HFFc6 (cell line): ENCODE measurements at regions not wholly inside any gene's neighbourhood (a gene's known extent, or its start where the extent isn't known, plus 50 kb on each side); places are given as distances from the start of the nearest gene placed in this dataset.

Experiments used
- DNase-seq: peaks from one replicate; pipeline ENCODE4 v3.0.0-alpha.2; 2018
- H3K27ac Mint-ChIP-seq: 2 replicates; pipeline ENCODE4 v1.8.0; 2020; ENCODE audit warnings: mild to moderate bottlenecking, mixed read lengths
- H3K27me3 Mint-ChIP-seq: 2 replicates; pipeline ENCODE4 v1.8.0; 2021; ENCODE audit warnings: mild to moderate bottlenecking, moderate library complexity, mixed read lengths; ENCODE audit not compliant: insufficient read depth
- H3K36me3 Mint-ChIP-seq: 2 replicates; pipeline ENCODE4 v1.8.0; 2021; ENCODE audit warnings: low read depth, mixed read lengths
- H3K4me1 Mint-ChIP-seq: 2 replicates; pipeline ENCODE4 v1.8.0; 2020; ENCODE audit warnings: low read depth, mixed read lengths
- H3K4me3 Mint-ChIP-seq: 2 replicates; pipeline ENCODE4 v1.8.0; 2020; ENCODE audit warnings: mild to moderate bottlenecking, moderate library complexity, mixed read lengths
- H3K9me3 Mint-ChIP-seq: 2 replicates; pipeline ENCODE4 v1.8.0; 2020; ENCODE audit warnings: mild to moderate bottlenecking, mixed read lengths
- CTCF ChIP-seq: fragments of 200-600 bp; sonication (generic); IDR thresholded peaks from 2 replicates; pipeline ENCODE4 v1.5.0; 2021; ENCODE audit warnings: antibody characterized with exemption, mild to moderate bottlenecking

- no peaks in the 10 kb centered on the region for H3K36me3 Mint-ChIP-seq
- no peak for DNase-seq
- H3K9me3 Mint-ChIP-seq = peaks cover 10% of the 10 kb centered on the region
- H3K27me3 Mint-ChIP-seq = no peaks in the 10 kb centered on the region; the same call in 1 of the 2 replicates
- TF ChIP-seq CTCF = no peak
- no peaks in the 10 kb centered on the region for H3K4me1 Mint-ChIP-seq
- H3K4me3 Mint-ChIP-seq = no peak overlapping the region
- H3K27ac Mint-ChIP-seq = no peak overlapping the region
Measured at GRCh38 chr3:181615666-181616065, 96.1 kb upstream of the SOX2 start.

GRCh38 chr3:181614878-181615277 lies 96.8 kb upstream of the SOX2 start:
- H3K4me1 Mint-ChIP-seq = no peaks in the 10 kb centered on the region
- DNase-seq = no peak
- no peak overlapping the region for H3K27ac Mint-ChIP-seq
- H3K9me3 Mint-ChIP-seq = peaks cover 10% of the 10 kb centered on the region; the same call in 1 of the 2 replicates
- TF ChIP-seq CTCF = no peak
- no peak overlapping the region for H3K4me3 Mint-ChIP-seq
- H3K36me3 Mint-ChIP-seq = no peaks in the 10 kb centered on the region
- H3K27me3 Mint-ChIP-seq = no peaks in the 10 kb centered on the region; the same call in 1 of the 2 replicates

- H3K27ac Mint-ChIP-seq = no peak overlapping the region
- no peaks in the 10 kb centered on the region for H3K36me3 Mint-ChIP-seq
- no peaks in the 10 kb centered on the region for H3K4me1 Mint-ChIP-seq
- H3K4me3 Mint-ChIP-seq = no peak overlapping the region
- no peaks in the 10 kb centered on the region; the same call in 1 of the 2 replicates for H3K27me3 Mint-ChIP-seq
- DNase-seq = no peak
- no peak for TF ChIP-seq CTCF
- peaks cover 10% of the 10 kb centered on the region; the same call in 1 of the 2 replicates for H3K9me3 Mint-ChIP-seq
Measured at GRCh38 chr3:181613813-181614212, 97.9 kb upstream of the SOX2 start.

- H3K9me3 Mint-ChIP-seq = peaks cover 10% of the 10 kb centered on the region; the same call in 1 of the 2 replicates
- no peak for DNase-seq
- TF ChIP-seq CTCF = no peak
- H3K27me3 Mint-ChIP-seq = no peaks in the 10 kb centered on the region; the same call in 1 of the 2 replicates
- no peak overlapping the region for H3K4me3 Mint-ChIP-seq
- H3K4me1 Mint-ChIP-seq = no peaks in the 10 kb centered on the region
- H3K36me3 Mint-ChIP-seq = no peaks in the 10 kb centered on the region
- H3K27ac Mint-ChIP-seq = no peak overlapping the region
Measured at GRCh38 chr3:181613191-181613590, 98.5 kb upstream of the SOX2 start.

- no peaks in the 10 kb centered on the region for H3K36me3 Mint-ChIP-seq
- no peaks in the 10 kb centered on the region for H3K4me1 Mint-ChIP-seq
- H3K27ac Mint-ChIP-seq = no peak overlapping the region
- no peak for DNase-seq
- no peak overlapping the region for H3K4me3 Mint-ChIP-seq
- H3K9me3 Mint-ChIP-seq = peaks cover 17% of the 10 kb centered on the region
- no peaks in the 10 kb centered on the region for H3K27me3 Mint-ChIP-seq
- TF ChIP-seq CTCF = no peak
Measured at GRCh38 chr3:181610973-181611265, 100.8 kb upstream of the SOX2 start.
